ENCODE measurements at regions not wholly inside any gene's neighbourhood (a gene's known extent, or its start where the extent isn't known, plus 50 kb on each side); places are given as distances from the start of the nearest gene placed in this dataset.

DNA sequence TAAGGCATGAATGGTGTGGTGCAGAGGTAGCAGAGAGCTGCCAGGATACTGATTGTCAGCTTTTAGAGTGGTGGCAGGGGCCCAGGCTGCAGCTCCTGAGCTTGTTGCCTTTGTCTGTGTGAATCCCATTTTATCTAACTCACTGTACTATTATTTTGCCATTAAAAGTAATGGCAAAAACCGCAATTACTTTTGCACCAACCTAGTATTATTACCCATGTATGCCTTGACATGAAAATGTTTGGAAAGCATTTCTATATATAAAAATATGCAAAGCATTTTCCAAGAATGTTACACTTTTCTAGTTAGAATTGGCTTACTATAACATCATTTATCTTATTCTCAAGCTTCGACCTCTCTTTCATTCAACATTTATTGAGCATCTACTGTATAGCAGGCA lies 308.1 kb upstream of the MYOCD start:
- Mint-ChIP-seq H3K4me1 (ENCODE audit: low read depth, unreplicated experiment) (no peaks in the 10 kb centered on the region), H3K27ac (ENCODE audit: unreplicated experiment) (no peak overlapping the region), H3K9me3 (ENCODE audit: low read depth, unreplicated experiment) (peaks cover 2% of the 10 kb centered on the region), H3K36me3 (ENCODE audit: insufficient read depth, unreplicated experiment) (no peaks in the 10 kb centered on the region), H3K4me3 (ENCODE audit: low read depth, unreplicated experiment) (no peak overlapping the region), H3K27me3 (ENCODE audit: unreplicated experiment) (no peaks in the 10 kb centered on the region)
- BruUV-seq (replicated peaks): no TSS peak
- CTCF ChIA-PET: no interaction called here
- no peak for DNase-seq
- TF ChIP-seq, protein P1, sequence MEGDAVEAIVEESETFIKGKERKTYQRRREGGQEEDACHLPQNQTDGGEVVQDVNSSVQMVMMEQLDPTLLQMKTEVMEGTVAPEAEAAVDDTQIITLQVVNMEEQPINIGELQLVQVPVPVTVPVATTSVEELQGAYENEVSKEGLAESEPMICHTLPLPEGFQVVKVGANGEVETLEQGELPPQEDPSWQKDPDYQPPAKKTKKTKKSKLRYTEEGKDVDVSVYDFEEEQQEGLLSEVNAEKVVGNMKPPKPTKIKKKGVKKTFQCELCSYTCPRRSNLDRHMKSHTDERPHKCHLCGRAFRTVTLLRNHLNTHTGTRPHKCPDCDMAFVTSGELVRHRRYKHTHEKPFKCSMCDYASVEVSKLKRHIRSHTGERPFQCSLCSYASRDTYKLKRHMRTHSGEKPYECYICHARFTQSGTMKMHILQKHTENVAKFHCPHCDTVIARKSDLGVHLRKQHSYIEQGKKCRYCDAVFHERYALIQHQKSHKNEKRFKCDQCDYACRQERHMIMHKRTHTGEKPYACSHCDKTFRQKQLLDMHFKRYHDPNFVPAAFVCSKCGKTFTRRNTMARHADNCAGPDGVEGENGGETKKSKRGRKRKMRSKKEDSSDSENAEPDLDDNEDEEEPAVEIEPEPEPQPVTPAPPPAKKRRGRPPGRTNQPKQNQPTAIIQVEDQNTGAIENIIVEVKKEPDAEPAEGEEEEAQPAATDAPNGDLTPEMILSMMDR (IDR thresholded peaks at IDR 0.05; ENCODE audit: unreplicated experiment): no peak
- intact Hi-C loops (cut with micrococcal nuclease; ENCODE audit: unreplicated experiment): no loop called here

DNA sequence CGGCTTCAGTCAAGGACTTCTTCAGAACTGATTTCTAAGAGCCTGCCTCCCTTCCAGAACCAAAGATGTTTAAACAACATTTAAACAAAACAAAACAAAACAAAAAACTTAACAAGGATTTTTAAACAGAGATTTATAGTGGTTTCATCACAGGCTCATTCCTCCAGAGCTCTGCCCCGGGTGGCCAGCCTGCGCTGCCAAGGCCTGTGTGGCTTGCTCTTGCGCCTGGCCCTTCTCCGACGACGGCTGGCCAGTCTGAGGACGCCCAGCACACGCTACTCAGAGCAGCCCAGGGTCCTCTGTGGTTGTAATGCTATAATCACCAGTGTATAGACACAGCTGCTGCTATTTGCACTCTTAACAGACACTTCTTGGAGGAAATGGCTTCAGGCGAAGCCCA lies 307.2 kb upstream of the MYOCD start:
- CTCF ChIA-PET: no interaction called here
- H3K27me3 Mint-ChIP-seq (ENCODE audit: unreplicated experiment): no peaks in the 10 kb centered on the region
- BruUV-seq (replicated peaks): no TSS peak

DNA sequence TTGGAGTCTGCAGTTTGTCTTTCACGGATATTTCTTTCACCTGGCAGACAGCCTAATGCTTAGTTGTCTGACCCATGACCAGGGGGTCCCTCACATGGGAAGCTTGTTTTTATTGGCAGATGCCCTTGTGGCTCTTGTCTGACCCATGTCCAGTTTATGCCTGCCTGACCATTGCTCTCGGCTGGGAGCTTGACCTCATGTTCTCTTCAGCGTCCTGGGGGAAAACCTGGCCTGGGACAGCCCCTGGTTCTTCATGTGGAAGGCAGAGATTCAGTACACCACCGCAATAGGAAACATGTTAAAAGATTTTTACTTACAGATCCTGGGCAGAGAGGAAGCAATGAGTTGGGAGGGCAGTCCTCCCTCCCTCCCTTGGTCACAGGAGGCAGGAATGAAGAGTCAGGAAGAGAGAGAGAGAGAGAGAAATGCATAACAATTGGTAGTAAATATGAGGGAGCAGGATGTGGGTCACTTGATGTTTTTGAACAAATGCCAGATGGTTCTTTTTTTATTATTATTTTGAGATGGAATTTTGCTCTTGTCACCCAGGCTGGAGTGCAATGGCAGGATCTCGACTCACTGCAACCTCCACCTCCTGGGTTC lies 302.7 kb upstream of the MYOCD start:
- CTCF ChIA-PET: no interaction called here
- BruUV-seq (replicated peaks): no TSS peak
- TF ChIP-seq, protein P1 (IDR thresholded peaks at IDR 0.05; ENCODE audit: unreplicated experiment): no peak
- no peak for DNase-seq
- Mint-ChIP-seq H3K27me3 (ENCODE audit: unreplicated experiment) (no peaks in the 10 kb centered on the region), H3K27ac (ENCODE audit: unreplicated experiment) (no peak overlapping the region), H3K9me3 (ENCODE audit: low read depth, unreplicated experiment) (peaks cover 3% of the 10 kb centered on the region), H3K4me1 (ENCODE audit: low read depth, unreplicated experiment) (no peaks in the 10 kb centered on the region), H3K4me3 (ENCODE audit: low read depth, unreplicated experiment) (no peak overlapping the region), H3K36me3 (ENCODE audit: insufficient read depth, unreplicated experiment) (no peaks in the 10 kb centered on the region)
- intact Hi-C loops (cut with micrococcal nuclease; ENCODE audit: unreplicated experiment): no loop called here

More for the DNA sequence above, 307.2 kb upstream of the MYOCD start:
- Mint-ChIP-seq H3K9me3 (ENCODE audit: low read depth, unreplicated experiment) (peaks cover 2% of the 10 kb centered on the region), H3K4me3 (ENCODE audit: low read depth, unreplicated experiment) (no peak overlapping the region), H3K4me1 (ENCODE audit: low read depth, unreplicated experiment) (no peaks in the 10 kb centered on the region), H3K36me3 (ENCODE audit: insufficient read depth, unreplicated experiment) (no peaks in the 10 kb centered on the region), H3K27ac (ENCODE audit: unreplicated experiment) (no peak overlapping the region)
- TF ChIP-seq, protein P1 (IDR thresholded peaks at IDR 0.05; ENCODE audit: unreplicated experiment): no peak
- no peak for DNase-seq
- intact Hi-C loops (cut with micrococcal nuclease; ENCODE audit: unreplicated experiment): no loop called here

DNA sequence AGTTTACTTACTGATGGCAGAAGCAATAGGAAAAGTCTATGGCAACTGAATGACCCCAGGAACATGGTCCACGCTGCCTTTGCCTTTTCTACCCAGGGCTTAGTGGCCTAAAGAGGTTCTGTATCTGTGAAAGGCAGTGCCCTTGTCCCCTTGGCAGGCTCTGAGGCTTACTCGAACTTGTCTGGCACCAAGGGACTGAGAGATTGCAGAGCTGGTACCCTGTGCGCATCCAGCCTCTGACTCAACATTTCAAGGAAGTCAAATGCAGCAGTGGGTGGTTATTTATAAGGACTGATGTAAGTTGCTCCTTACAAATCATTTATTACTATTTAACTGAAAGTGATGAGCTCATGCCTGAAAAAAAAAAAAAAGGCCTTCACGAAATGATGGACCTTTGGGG lies 299.9 kb upstream of the MYOCD start:
- H3K4me1 Mint-ChIP-seq (ENCODE audit: low read depth, unreplicated experiment): no peaks in the 10 kb centered on the region
- H3K27ac Mint-ChIP-seq (ENCODE audit: unreplicated experiment): no peak overlapping the region
- BruUV-seq (replicated peaks): no TSS peak
- CTCF ChIA-PET: no interaction called here
- no peak overlapping the region for H3K4me3 Mint-ChIP-seq (ENCODE audit: low read depth, unreplicated experiment)
- H3K27me3 Mint-ChIP-seq (ENCODE audit: unreplicated experiment): no peaks in the 10 kb centered on the region
- peaks cover 9% of the 10 kb centered on the region for H3K9me3 Mint-ChIP-seq (ENCODE audit: low read depth, unreplicated experiment)
- no peak for DNase-seq
- no peaks in the 10 kb centered on the region for H3K36me3 Mint-ChIP-seq (ENCODE audit: insufficient read depth, unreplicated experiment)
- intact Hi-C loops (cut with micrococcal nuclease; ENCODE audit: unreplicated experiment): no loop called here
- TF ChIP-seq, protein P1 (IDR thresholded peaks at IDR 0.05; ENCODE audit: unreplicated experiment): no peak
